ENCODE measurements at regions not wholly inside any gene's neighbourhood (a gene's known extent, or its start where the extent isn't known, plus 50 kb on each side); places are given as distances from the start of the nearest gene placed in this dataset.

DNA sequence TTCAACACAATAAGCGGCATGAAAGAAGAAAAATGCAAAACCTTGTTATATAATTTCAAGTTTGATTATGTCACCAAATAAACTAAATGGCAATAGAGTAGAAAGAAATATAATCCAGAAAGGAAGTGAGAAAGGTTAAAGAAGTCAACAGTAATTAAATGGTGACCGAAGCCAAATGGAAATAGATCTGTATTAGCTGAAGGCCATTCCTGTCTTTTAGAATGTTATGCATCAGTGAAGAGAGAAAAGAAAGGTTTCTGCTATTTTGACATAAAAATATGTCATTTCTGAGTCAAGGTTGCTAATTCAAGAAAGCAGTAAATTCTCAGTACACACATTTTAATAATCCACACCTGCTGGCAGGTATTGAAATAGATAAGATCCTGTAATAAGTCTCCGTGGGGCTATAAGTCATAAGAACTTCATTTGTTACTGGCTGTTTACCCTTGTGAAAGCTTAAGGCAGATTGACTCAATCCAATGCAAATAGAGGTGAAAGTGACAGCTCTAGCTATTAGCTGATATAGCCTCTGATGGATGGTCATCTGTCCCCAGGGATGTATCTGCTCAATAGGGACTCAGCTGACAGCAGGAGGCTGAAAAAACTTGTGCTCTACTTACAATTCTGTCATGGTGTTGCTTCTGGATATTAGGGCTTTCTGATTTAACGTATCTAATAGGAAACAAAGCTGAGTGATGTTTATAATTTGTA is 152.1 kb downstream of the FZD1 start:
- TF ChIP-seq CTCF (IDR thresholded peaks at IDR 0.05): no peak
- no peak for TF ChIP-seq POLR2A (IDR thresholded peaks at IDR 0.05)
- no peak for TF ChIP-seq POLR2AphosphoS5 (IDR thresholded peaks at IDR 0.05)
- no peak for TF ChIP-seq EP300 (IDR thresholded peaks at IDR 0.05)

Data from suprapubic skin (tissue), 4 donors.